HuH-7.5 (cell line): ENCODE measurements at regions not wholly inside any gene's neighbourhood (a gene's known extent, or its start where the extent isn't known, plus 50 kb on each side); places are given as distances from the start of the nearest gene placed in this dataset.

ENCODE experiments used
- DNase-seq: peaks from one replicate; pipeline ENCODE4 v3.0.0; 2011; ENCODE audit warnings: low spot score

DNA sequence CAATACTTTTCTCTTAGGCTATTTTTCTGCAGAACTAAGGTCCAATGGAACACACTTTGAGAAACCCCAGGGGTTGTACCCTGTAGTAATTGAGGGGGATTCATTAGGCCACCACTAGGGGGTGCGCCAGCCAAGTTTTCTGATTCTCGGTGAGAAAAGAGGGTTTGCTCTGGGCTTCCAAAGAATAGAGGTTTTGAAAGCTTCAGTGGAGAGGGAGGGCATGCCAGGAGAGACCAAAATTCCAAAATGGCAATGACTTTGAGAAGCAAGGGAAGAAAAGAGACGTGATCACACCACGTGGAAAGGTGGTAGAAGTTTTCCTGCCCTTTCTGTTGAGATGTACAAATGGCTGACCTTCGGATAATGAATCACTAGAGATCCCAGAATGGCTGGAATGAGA lies 323.3 kb downstream of the RPS6KC1 start:
- no peak for DNase-seq

DNA sequence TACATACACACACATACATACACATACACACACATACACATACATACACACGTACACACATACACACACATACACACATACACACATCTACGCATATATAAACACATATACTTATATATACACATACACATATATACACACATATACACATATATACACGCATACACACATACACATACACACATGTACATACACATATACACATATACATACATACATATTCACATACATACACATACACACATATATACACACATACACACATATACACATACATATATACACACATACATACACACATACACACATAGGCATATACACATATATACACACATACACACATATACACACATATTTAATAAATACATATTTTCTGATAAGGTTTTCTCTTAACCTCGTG lies 324.0 kb downstream of the RPS6KC1 start:
- no peak for DNase-seq

DNA sequence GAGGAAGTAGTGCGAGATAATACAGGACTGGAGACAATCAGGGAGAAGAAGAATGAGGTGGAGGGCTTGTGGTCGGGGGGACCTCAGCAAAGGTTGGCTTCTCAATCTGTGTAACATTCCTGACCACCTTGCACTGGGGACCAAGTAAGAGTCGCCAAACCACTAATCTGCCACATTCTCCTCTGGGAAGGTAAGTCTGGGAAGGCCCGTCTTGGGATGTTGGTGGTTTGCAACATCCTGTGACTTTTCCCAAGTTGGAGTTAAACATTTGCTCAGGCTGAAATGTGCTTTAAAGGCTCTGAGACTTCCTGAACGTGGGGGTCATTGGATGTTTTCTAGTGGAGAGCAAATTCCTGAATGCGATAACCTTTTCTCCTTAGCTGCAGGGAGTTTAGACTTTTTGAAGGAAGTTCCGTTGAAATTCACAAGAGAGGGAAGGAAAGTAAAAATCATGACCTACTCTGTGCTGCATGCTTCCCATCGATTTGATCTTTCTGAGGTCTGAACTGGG lies 325.9 kb downstream of the RPS6KC1 start:
- DNase-seq = peak; percentile 56

DNA sequence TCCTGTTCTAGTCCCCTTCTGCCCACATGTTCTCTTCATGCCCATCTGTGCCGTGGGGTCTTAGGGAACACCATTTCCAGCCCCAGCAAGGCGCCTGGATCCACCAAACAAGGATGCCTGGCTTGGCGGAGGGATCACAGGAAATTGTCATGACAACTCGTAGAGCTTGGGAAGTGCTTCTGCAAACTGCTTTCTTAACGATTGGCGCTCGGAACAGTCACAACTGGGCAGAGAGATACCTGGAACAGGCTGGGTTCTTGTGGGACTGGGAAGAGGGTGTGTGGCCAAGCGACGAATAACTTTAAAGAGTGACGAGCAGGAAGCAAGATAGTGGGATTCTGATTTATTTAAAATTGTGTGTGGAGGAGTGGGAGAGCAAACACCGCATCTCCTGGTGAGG lies 329.8 kb downstream of the RPS6KC1 start:
- DNase-seq = no peak

DNA sequence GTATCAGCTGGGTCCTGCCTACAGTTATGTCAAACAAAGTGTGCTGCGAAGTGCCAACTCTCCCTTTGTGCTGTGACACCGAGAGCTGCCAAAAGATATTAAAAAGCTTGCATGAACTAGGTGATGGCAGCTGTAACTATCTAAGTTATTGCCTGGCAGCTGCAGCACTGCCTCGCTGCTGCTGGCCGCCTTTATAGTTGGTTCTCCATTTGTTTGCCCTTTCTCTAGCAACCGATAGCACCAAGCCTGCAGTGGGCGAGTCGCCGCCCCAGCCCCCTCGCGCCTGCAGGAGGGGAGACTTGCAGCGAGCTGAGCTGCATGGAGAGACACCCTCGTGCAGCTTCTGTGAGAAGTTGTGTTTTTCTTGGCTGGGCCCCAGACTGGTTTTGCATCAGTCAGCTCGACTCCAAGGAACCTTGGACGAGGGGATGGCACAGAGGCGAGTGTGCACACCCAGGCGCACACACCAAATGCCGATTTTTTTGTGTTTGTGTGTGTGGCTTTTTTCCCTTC lies 330.6 kb downstream of the RPS6KC1 start:
- no peak for DNase-seq

DNA sequence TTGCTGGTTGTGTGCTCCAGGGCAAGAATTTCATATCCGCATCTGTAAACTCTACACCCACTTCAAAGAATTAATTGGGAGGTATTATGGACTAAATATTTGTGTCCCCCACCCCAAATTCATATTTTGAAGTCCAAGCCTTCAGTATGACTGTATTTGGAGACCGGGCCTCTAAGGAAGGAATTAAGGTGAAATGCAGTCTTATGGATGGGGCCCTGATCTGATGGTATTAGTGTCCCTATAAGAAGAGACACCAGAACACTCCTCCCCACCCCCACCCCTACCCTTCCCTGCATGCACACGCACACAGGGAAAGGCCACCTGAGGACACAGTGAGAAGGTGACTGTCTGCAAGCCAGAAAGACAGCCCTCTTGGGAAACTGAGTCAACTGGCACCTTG lies 332.4 kb downstream of the RPS6KC1 start:
- DNase-seq = no peak

DNA sequence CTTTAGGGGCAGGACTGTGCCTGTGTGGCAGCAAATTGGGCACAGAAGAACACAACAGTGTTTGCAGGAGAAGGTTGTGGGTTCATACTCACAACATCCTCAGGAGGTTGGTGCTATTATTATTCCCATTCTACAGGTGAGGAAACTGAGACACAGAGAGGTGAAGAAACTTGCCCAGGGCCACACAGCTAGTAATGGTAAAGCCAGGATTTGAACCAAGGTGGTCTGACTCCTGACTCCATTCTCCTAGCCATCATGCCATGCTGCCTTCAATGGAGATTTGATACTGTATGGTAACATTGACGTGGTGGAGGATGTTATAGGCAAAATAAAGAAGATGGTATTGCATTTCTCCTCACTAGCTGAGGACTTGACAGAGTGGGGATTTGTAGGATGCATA lies 334.2 kb downstream of the RPS6KC1 start:
- DNase-seq = no peak

DNA sequence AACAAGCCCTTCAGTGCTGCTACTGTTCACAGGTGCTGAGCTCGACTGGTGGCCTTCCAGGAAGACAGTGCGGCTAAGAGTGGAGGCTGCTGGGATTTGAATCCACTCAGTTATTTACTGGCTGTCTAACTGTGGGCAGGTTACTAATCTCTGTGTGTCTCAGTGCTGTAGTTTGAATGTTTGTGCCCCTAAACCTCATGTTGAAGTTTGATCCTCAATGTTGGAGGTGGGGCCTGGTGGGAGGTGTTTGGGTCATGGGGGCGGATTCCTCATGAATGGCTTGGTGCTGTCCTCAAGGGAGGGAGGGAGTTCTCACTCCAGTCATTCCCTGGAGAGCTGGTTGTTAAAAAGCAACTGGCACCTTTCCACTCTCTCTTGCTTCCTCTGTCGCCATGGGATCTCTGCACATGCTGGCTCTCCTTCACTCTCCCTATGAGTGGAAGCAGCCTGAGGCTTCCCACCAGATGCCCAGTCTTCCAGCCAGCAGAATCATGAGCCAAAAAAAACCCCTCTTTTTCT lies 334.8 kb downstream of the RPS6KC1 start:
- DNase-seq = no peak

DNA sequence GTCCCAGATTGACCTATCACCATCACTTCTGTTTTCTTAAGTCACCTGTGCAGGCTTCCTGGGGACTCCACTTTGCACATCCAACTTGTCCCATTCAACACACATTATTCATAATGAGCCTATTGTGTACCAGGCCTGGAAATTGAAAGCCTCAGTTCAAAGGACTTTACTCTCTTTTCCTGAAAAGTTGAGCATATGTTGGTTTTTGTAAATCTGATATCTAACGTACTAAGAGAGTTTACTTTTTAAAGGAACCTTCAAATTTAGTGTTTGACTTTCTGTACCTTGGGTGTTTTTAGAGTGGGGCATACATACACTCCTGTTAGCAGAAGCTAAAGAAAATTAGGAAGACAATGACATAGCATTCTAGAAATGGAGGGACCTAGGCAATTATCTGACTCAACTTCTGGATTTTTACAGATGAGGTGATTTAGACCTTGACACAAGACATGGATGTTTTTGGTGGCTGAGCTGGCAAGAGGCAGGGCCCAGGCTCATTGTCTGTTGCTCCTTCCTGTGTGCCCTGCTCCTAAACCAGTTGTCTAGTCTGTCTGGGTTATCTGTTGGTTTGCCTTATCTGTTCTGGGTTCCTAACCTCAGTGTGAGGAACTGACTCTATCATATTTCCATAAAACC lies 336.5 kb downstream of the RPS6KC1 start:
- DNase-seq = no peak

DNA sequence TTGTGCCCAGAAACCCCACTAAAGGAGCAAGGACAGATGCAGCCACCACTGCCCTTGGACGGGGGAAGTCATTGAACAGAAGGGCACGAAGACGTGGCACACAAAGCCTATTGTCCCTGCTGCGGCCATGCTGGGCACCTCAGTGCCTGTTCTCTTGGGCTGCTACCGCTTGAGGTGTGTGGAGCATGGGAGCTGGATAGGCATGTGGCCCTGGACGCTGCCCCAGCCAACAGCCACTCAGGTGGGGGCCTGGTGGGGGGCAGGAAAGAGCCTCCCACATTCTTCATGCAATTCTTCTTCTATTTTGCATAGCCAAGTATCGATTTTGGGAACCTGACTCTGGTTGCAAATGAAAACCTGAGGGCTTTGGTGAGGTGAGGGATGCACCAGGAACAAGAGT lies 337.2 kb downstream of the RPS6KC1 start:
- no peak for DNase-seq

DNA sequence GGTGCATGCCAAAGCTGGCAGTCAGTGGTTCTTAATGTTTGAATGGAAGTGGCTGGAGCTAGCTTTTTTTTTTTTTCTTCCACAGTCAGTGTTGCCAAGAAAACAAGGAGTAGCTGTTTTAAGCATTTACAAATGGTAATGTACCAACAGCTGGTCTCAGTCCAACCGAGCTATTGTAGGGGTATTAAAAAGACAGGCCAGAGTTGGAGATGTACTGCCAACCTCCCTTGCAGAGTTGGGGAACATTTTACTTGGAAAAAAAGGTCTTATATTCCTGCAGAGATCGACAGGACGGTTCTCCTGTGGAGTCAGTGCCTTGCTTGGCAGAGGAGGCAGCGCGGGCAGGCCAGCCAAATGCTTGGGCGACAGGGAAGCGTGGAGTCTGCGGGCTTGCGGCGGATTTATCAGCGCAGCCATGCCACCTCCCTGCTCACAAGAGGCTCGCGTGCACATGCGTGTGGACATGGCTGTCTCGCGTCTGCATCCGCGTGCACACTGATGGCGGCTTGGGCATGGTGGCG lies 338.1 kb downstream of the RPS6KC1 start:
- no peak for DNase-seq

DNA sequence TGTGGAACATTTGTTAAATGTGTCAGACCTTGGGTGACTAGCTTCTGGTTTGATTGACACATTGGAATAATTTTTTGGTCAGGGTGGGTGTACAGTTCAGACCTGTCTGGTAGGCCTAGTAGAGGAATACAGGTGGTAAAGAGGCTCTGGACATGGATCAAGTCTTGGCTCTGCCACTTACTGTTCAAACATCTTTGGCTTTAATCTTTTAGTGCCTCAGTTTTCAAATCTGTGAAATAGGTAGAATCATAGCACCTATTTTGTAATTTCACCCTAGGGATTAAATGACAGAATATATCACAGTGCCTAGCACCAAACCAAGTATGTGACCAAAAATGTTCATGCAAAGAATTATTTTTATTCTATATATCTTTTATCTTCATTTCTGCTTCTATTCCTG lies 340.4 kb downstream of the RPS6KC1 start:
- DNase-seq = no peak

DNA sequence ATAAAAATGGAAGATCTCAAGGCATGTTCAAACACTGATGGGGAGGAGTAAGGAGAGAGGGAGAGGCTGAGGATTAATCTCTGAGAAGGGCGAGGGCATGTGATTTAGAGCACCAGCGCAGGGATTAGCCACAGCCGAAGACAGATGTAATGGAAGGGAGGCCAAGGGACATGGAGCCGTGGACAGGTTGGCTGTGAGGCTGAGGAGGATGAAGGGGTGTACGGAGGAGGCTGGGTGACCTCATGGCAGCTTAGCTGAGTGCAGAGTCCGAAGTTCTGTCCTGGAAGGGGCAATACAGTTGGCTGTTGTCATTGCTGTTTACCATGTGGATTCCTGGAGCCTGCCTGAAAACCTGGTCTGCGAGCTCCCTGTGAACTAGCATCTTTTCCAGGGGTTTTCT lies 342.8 kb downstream of the RPS6KC1 start:
- DNase-seq = peak; percentile 34

DNA sequence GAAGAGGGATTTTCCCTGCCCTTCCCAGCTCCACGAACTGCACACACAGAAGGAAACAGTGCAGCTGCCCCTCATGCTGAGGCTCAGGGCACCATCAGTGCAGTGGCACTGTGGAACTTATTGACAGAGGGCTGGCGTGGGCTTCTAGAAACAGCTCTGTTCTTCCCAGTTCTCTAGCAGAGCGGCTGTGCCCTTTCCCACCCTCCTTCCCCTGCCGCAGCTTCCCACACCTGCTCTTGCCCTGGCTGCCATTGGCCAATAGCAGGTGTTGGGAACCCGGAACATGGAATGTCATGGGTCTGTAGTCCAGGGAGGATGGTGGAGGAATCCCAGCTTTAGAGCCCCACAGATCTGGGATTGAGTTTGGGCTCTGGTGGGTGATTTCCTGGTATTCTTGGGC lies 343.8 kb downstream of the RPS6KC1 start:
- no peak for DNase-seq

DNA sequence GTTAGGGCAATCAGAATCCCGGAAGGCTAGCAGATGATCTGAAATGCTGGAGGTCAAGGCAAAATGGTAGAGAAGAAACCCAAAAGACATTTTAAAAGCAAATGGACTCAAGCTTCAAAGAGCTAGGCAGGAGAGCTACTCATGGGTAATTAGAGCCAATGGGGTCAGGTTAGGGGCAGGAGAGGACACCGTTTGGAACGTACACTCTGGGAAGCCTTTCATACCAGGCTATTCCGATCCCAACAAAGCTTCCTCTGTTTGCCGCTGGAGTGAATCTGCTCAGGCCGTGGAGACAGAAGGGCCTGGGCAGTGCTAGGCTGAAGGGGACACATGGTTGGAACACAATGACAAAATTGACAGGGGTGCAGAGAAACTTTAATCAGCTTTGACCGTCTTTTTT lies 346.6 kb downstream of the RPS6KC1 start:
- DNase-seq = no peak

DNA sequence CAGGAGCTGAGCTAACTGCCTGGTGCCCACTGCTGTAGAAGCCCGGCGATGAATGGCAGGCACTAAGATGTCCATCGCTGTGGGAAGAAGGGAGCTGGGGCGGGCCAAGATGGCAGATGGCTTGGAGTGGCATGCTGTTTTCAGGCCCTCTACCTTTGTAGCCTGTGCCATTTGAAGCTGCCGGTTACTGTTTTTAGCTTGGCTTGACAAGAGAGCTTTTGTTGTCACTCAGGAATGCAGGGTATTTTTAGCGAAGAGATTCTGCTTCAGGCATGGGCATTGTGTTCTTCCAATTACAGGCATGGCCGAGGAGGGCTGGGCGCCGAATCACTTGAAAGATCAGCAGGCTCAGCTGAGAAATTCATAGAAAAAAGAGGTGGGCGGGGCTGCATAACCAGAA lies 348.7 kb downstream of the RPS6KC1 start:
- DNase-seq = no peak

DNA sequence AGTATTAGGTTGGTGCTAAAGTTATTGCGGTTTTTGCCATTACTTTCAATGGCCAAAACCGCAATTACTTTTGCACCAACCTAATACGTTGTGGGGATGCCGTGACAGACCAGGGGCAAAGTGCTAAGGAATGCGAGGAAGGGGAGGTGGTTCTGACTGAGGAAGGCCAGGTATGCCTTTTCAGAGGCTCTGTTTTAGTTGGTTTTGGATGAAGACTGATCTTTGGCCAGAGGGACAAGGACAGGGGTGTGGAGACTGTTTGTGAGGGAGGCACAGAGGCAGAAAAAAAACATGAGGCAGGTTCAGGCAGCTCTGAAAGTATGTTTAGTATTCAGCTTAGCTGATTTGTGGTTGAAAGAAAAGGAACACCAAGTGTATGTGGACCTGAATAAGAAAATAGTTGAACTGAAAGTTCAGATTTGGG lies 358.2 kb downstream of the RPS6KC1 start:
- DNase-seq = no peak

DNA sequence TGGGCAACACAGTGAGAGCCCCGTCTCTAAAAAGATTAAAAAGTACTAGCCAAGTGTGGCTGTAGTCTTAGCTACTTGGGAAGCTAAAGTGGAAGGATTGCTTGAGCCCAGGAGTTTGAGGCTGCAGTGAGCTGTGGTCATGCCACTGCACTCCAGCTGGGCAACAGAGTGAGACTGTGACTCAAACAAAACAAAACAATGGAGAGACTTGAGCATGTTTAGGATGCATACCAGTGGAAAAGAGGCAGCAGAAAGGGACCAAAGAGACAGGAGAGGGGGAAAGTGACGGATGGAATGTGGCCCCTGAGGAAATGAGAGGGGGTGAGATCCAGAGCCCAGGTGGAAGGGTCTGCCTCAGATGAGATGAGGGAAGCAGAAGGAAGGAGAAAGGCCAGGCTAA lies 358.9 kb downstream of the RPS6KC1 start:
- no peak for DNase-seq

DNA sequence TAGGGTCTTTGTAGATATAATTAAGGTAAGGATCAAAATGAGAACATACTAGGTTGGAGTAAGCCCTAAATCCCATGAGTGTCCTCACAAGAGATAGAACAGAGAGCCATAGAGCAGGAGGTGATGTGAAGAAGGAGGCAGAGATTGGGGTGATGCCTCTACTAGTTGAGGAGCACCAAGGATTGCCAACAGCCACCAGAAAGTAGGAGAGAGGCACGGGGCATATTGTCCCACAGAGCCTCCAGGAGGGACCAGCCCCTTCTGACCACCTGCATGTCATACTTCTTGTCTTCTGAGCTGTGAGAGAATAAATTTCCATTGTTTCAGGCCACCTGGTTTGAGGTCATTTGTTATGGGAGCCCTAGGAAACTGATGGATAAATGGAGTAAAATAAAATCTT lies 363.3 kb downstream of the RPS6KC1 start:
- no peak for DNase-seq

DNA sequence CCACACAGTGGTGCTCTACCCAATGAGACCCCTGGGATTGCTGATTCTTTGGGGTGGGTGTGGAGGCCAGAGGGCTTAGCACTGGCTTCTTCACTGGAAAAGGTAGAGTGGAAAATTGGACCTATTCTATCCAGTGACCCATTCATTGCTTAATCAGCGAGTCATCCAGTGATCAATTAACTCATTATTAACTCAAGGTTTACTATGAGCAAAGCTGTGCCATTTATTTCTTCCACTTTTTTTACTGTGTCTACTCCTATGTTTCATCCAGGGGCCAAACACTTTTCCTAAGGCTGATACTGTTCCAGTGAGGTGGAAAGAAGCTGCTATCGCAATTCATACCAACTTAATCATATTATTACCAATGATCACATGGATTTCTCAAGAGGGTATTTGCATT lies 363.9 kb downstream of the RPS6KC1 start:
- no peak for DNase-seq

DNA sequence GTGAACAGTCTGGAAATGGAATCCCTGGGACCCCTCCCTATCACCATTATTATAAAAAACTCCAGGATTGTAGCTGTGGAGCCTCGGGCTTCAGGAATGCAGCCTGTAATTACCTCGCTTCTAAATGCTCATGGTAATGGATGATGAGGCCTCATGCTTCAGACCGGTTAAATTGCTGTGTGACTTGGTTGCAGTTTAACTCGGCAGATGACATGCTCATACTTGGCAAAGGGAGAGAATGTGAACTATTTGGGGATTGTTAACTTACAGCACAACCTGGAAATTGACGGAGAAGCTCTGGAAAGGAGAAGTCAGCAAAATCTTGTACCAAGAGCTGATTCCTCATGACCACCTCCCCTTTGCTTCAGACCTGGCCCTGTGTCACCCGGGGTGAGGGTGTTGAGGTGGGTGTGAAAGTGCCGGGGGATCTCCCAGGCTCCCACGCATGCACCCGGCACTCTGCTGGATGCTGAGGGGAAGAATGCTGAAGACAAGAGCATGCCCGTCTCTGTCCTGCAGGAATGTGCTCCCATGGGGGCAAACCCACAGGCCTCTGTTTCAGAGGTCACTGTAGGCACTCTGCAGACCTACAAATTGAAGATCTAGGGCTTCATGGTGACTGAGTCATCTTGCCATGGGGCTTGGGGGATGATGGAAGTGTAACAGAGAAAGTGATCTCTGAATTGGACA lies 364.8 kb downstream of the RPS6KC1 start:
- DNase-seq = no peak

DNA sequence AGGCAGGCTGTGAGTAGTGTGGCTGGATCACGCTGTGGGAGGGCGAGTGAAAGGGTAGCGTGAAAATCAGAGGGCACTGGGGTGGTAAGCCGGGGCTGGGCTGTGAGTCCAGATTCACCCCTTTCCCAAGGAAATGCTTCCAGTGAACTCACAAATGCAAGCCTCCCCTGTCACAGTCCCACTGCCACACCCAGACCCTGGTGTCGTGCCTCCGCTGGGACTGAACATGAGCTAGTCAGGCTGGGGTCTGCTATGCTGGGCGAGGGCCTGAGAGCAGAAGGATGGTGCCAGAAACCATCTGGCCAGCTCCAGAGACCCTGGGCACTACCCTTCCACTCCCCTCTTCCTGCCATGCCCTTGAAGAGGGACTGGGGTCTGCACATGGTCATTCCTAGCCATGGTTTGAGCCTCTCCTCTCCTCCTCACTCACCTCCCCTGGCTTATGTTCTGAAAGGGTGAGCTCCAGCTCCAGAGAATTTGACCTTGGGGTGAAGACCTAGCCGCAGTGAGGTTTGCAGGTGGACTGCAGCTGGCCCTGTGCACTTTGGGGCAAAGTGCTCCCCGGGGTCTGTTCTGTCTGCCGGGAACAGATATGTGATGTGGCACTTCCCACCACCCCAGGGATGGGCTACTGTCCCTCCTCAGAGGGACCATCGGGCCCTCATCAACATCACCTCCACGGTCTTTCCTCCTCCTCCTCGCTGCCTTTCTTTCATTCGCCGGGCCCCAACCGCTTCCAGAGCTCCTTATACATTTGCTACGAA lies 365.6 kb downstream of the RPS6KC1 start:
- no peak for DNase-seq
